Posterior cingulate gyrus (tissue), 11 donors: ENCODE measurements at regions not wholly inside any gene's neighbourhood (a gene's known extent, or its start where the extent isn't known, plus 50 kb on each side); places are given as distances from the start of the nearest gene placed in this dataset.
"Not testable (repeated sequence)": the region's sequence is repeated elsewhere in the genome, so short reads cannot be mapped to it uniquely, and the experiment has no call there.

Experiments
- DNase-seq, 10 donors: peaks; one replicate each; pipeline versions ENCODE4 v3.0.0 to v3.0.0-alpha.2; 2020 to 2021; ENCODE audit warnings: mixed read lengths in 3 of 10
- intact Hi-C: fragments of 100-400 bp; cut with DNase I; formaldehyde crosslinking; loops from one replicate; pipeline ENCODE4 v1.15.1; 2023

GRCh38 chr2:88903749-88904353 is 212.4 kb downstream of the RPIA start:
- no peak for DNase-seq
- intact Hi-C loops, result no loop called here

- no peak for DNase-seq
- intact Hi-C loops, result no loop called here
Measured at GRCh38 chr2:88913280-88913679, 221.8 kb downstream of the RPIA start.

- no peak for DNase-seq
- intact Hi-C loops, result no loop called here
Measured at GRCh38 chr2:88919087-88919738, 227.7 kb downstream of the RPIA start.

- intact Hi-C loops, result not testable (repeated sequence)
- DNase-seq, result peak in 3 of 10 donors; percentile 63 to 64 (median 63)
Measured at GRCh38 chr2:88920399-88920798, 228.9 kb downstream of the RPIA start.

GRCh38 chr2:88924533-88924932 is 233.1 kb downstream of the RPIA start:
- intact Hi-C loops, result no loop called here
- no peak for DNase-seq

- DNase-seq, result no peak
- intact Hi-C loops, result no loop called here
Measured at GRCh38 chr2:88925770-88926462, 234.4 kb downstream of the RPIA start.

GRCh38 chr2:88927128-88927527 is 235.7 kb downstream of the RPIA start:
- intact Hi-C loops, result no loop called here
- DNase-seq, result no peak

GRCh38 chr2:88930659-88931058 is 239.2 kb downstream of the RPIA start:
- DNase-seq, result no peak
- intact Hi-C loops, result no loop called here

GRCh38 chr2:88932686-88933085 is 241.2 kb downstream of the RPIA start:
- intact Hi-C loops, result no loop called here
- DNase-seq, result no peak

GRCh38 chr2:88933091-88933490 is 241.6 kb downstream of the RPIA start:
- DNase-seq, result peak in 1 of 10 donors; percentile 75
- intact Hi-C loops, result no loop called here

- intact Hi-C loops, result no loop called here
- DNase-seq, result no peak
Measured at GRCh38 chr2:88933980-88934379, 242.5 kb downstream of the RPIA start.

- DNase-seq, intact Hi-C loops: not testable (repeated sequence)
Measured at GRCh38 chr2:88941178-88941577, 249.7 kb downstream of the RPIA start.

GRCh38 chr2:88942798-88943197 is 251.3 kb downstream of the RPIA start:
- intact Hi-C loops, result no loop called here
- DNase-seq, result no peak

GRCh38 chr2:88949336-88949735 is 257.9 kb downstream of the RPIA start:
- DNase-seq, result no peak

GRCh38 chr2:88950010-88950409 is 258.5 kb downstream of the RPIA start:
- intact Hi-C loops, result no loop called here
- no peak for DNase-seq

More at GRCh38 chr2:88949336-88949735, 257.9 kb downstream of the RPIA start:
- intact Hi-C loops, result no loop called here

GRCh38 chr2:88955607-88956006 is 264.1 kb downstream of the RPIA start:
- no peak for DNase-seq
- intact Hi-C loops, result no loop called here

GRCh38 chr2:88959480-88960204 is 268.2 kb downstream of the RPIA start:
- intact Hi-C loops, result no loop called here
- DNase-seq, result no peak

- DNase-seq, intact Hi-C loops: not testable (repeated sequence)
Measured at GRCh38 chr2:88961323-88961722, 269.9 kb downstream of the RPIA start.

- intact Hi-C loops, result no loop called here
- no peak for DNase-seq
Measured at GRCh38 chr2:88967844-88968243, 276.4 kb downstream of the RPIA start.

GRCh38 chr2:88978011-88978410 is 286.5 kb downstream of the RPIA start:
- intact Hi-C loops, result not testable (repeated sequence)

GRCh38 chr2:88978446-88978845 is 287.0 kb downstream of the RPIA start:
- DNase-seq, intact Hi-C loops: not testable (repeated sequence)

More at GRCh38 chr2:88978011-88978410, 286.5 kb downstream of the RPIA start:
- DNase-seq, result not testable (repeated sequence)
